NCI-H2227 (cell line): ENCODE measurements at regions not wholly inside any gene's neighbourhood (a gene's known extent, or its start where the extent isn't known, plus 50 kb on each side); places are given as distances from the start of the nearest gene placed in this dataset.

ENCODE experiments used
- DNase-seq: peaks from one replicate; lab custom pipeline; 2025; ENCODE audit not compliant: unreplicated experiment; lab: John Stamatoyannopoulos, UW

GRCh38 chr11:80900265-80900664, 1459.4 kb upstream of the TENM4 start:
- DNase-seq = no peak

GRCh38 chr11:80899381-80899780, 1458.6 kb upstream of the TENM4 start:
- DNase-seq = no peak

- DNase-seq = no peak
Observed at GRCh38 chr11:80898910-80899309, 1458.1 kb upstream of the TENM4 start.

DNA sequence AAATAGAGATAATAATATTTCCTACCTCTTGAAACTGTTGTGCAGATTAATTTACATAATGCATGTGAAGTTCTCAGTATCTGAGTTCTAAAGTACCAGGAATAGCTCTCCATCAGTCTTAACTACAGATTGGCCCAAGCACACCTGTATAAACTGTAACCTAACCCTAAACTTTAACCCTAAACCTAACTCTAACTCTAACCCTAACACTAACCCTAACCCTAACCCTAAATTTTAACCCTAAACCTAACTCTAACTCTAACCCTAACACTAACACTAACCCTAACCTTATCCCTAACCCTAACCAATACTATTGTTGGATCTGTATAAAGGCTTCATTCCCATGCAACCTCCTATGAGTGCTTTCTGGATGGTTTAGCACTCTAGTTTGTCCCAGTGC, 1445.9 kb upstream of the TENM4 start:
- no peak for DNase-seq

GRCh38 chr11:80873310-80873999, 1432.6 kb upstream of the TENM4 start:
- no peak for DNase-seq

GRCh38 chr11:80872116-80872728, 1431.4 kb upstream of the TENM4 start:
- DNase-seq = no peak

GRCh38 chr11:80868831-80869230, 1428.0 kb upstream of the TENM4 start:
- DNase-seq = no peak

DNA sequence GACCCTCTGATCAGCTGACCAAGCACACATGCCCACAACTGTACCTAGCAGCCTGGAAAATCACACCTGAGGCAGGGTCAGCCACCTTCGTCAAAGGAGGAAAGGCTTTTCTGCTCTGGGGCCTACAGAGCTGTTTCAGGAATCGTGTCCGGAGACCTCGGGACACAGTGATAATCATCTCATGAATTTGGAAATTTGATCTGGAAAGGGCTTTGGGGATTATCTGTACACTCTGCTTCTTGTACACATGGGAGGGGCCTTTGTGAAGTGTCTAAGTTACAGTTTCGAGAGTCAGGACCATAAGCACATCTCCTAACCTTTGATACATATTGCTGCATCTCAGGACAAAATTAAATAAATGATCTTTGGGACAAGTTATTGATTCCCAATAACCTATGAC, 1421.2 kb upstream of the TENM4 start:
- DNase-seq = no peak

- DNase-seq = no peak
Observed at GRCh38 chr11:80861193-80861592, 1420.4 kb upstream of the TENM4 start.

DNA sequence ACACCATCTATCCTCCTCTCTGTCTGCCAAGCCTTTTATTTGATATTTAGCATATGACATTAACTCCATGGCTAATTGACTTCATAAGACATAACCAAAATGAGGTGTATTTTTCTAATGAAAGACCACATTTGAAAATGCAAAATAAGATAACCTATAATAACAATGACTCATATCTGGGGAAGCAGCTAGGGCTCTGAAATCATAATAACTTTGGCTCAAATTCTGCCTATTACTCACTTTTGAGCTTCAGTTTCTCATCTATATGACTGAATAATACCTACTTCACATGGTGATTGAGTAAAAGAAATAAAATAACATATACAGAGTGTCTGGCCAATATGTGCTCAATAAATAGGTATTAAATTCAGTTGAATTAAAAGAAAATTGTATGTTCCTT, 1419.8 kb upstream of the TENM4 start:
- DNase-seq = no peak

GRCh38 chr11:80856066-80856465, 1415.2 kb upstream of the TENM4 start:
- DNase-seq = no peak

- no peak for DNase-seq
Observed at GRCh38 chr11:80855426-80855825, 1414.6 kb upstream of the TENM4 start.

DNA sequence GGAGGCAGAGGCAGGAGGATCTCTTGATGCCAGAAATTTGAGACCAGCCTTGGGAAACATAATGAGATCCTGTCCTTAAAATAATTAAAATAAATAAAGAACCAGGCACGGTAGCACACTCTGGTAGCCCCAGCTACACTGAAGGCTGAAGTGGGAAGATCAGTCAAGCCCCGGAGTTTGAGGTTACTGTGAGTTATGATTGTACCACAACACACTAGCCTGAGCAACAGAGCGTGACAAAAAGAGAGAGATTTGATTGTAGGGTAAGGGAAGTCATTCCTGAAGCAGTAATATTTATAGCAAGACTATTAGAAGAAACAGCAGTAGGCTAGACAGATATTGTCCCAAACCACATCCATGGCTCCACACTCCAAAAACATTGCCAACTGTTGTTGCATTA, 1408.4 kb upstream of the TENM4 start:
- no peak for DNase-seq

DNA sequence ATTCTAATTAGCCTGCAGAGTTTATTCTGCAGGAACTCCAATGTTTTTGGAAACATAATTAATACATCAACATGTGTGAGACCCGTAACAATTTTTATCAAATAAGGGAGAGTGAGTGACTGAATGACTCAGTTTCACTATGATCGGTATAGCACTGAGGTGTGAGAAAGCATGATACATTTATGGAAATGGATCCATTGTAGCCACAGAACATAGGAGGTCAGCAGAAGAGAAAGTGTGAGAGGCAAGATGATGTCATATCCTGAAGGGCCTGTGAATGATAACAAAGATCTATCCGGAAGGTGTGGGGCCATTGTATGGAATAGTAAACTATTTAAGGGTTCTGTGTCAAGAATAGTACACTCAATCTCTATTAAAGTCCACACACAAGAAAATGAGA, 1406.1 kb upstream of the TENM4 start:
- no peak for DNase-seq

GRCh38 chr11:80846442-80846841, 1405.6 kb upstream of the TENM4 start:
- no peak for DNase-seq

GRCh38 chr11:80844110-80844819, 1403.4 kb upstream of the TENM4 start:
- DNase-seq = no peak

DNA sequence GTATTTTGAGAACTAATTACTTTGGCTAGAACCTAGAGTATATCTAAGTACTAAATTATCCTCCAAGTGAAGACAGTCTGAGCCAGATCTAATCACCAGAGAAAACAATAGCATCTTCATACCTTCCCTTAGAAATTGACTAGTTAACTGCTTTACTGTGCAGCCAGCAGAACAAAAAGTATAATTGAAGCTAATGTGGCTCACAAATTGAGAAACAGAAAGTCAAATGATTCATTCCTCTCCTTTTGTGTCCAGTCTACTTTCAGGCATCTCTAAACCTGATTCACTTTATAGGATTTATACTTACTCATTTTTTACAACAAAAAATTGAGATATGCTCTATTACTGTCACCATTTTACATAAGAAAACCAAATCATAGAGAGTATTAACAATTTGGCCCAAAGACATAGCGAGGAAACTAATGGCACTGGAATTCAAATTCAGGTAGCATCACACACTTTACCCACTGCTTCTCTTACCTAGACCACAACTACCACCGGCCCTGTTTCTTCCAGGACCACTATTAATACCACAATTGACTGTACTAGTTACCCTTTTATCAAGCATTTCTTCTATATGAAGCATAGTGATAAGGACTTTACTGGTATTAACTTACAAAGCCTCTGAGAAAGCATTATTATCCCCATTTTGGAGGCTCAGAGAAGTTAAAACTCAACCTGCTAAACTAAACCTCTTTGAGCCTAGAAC, 1402.6 kb upstream of the TENM4 start:
- no peak for DNase-seq

DNA sequence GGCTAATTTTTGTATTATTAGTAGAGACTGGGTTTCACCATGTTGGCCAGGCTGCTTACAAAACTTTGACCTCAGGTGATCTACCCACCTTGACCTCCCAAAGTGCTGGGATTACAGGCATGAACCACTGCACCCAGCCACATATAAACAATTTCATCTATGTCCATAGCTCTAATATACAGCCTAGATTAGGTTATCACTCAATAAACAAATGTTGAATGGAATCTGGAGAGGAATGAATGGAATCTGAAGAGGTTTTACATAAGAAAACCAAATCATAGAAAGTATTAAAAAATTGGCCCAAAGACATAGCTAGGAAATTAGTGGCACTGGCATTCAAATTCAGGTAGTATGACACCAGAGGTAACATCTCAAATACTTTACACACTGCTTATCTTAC, 1401.4 kb upstream of the TENM4 start:
- no peak for DNase-seq

GRCh38 chr11:80841675-80842074, 1400.8 kb upstream of the TENM4 start:
- DNase-seq = no peak

- DNase-seq = no peak
Observed at GRCh38 chr11:80838153-80838552, 1397.3 kb upstream of the TENM4 start.

DNA sequence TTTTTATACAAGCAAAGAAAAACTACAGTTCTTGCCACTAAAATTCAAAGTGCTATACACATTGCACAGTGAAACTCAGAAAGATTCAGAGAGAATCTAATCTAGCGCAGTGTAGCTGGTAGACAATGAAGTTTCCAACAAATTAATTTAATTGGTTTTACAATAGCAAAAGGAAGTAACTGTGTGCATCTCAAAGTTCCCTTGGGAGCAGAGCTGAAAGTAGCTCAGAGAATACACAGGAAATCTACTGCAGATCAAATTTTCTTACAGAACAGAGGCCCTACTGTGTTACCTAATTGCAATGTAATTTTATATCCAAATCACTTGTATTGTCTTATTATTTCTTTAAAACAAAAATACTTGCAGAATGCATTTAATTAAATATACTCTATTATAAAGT, 1396.2 kb upstream of the TENM4 start:
- no peak for DNase-seq

DNA sequence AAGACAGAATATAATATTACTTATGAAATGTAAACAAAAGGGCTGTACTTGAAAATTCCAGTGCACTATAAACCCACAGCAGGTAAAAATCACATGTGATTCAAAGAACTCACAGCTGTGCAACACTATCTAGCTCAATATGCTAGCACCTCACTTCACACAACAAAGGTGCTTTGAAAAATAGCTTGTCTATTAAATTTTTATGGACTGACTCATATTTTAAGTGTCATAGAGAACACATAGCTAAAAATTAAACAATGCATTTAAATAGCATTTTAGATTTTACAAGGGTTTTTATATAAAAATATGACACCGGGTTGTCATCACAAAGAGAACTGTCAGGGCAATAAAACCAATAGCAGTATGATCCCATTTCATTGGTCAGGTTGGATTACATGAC, 1390.5 kb upstream of the TENM4 start:
- DNase-seq = no peak
